Endothelial cell of umbilical vein (primary cell): ENCODE measurements at regions not wholly inside any gene's neighbourhood (a gene's known extent, or its start where the extent isn't known, plus 50 kb on each side); places are given as distances from the start of the nearest gene placed in this dataset.

Experiments
- BruUV-seq: library from RNA; stranded (reverse); fragments of 400-500 nt; replicated peaks from 2 replicates; lab custom pipeline; 2021; lab: Mats Ljungman, UMichigan
- CTCF ChIA-PET: fragments of 300-600, 350-600 bp; sonication (Branson Sonifier 250); formaldehyde crosslinking; loops from one replicate; lab custom pipeline; 2021; ENCODE audit warnings: antibody characterized with exemption, inconsistent platforms; lab: Charles Lee
- POLR2A ChIA-PET: fragments of 300-600, 350-600 bp; sonication (Branson Sonifier 250); formaldehyde crosslinking; loops from one replicate; lab custom pipeline; 2021; ENCODE audit warnings: antibody characterized with exemption, inconsistent platforms; lab: Charles Lee
- DNase-seq: peaks from one replicate; pipeline ENCODE4 v3.0.0-alpha.2; 2011; ENCODE audit warnings: low read depth, low spot score
- FAIRE-seq: peaks from 2 replicates; lab custom pipeline; 2011; peaks lifted over from hg19 to GRCh38; lab: Jason Lieb, UNC
- H2AFZ ChIP-seq: 2 replicates; pipeline ENCODE4 v1.6.0; 2012; ENCODE audit warnings: low read depth, low read length, control low read depth, inconsistent platforms
- H3K27ac ChIP-seq: 2 replicates; pipeline ENCODE4 v1.5.1; 2011; ENCODE audit warnings: low read depth, mild to moderate bottlenecking, control low read depth, low read length, moderate library complexity; ENCODE audit not compliant: insufficient read depth
- H3K27me3 ChIP-seq, 2 experiments: 2 replicates each; pipeline versions ENCODE4 v1.6.0 to v1.6.1; 2011; ENCODE audit warnings: low read length in 2 of 2, mixed read lengths in 1 of 2; ENCODE audit not compliant: control insufficient read depth in 2 of 2, insufficient read depth in 2 of 2
- H3K36me3 ChIP-seq, 2 experiments: 2 replicates in 1 of 2; 3 replicates in 1 of 2; pipeline ENCODE4 v1.5.1; 2011; ENCODE audit warnings: low read length in 2 of 2, mild to moderate bottlenecking in 1 of 2, moderate library complexity in 1 of 2; ENCODE audit not compliant: control insufficient read depth in 2 of 2, insufficient read depth in 2 of 2; ENCODE audit errors: extremely low read depth in 1 of 2
- H3K4me1 ChIP-seq: 3 replicates; pipeline ENCODE4 v1.5.1; 2011; ENCODE audit warnings: mild to moderate bottlenecking, low read length; ENCODE audit not compliant: control insufficient read depth, insufficient read depth; ENCODE audit errors: extremely low read depth
- H3K4me2 ChIP-seq: 2 replicates; pipeline ENCODE4 v1.6.1; 2011; ENCODE audit warnings: low read length, control low read depth, mixed read lengths; ENCODE audit not compliant: insufficient read depth
- H3K4me3 ChIP-seq, 3 experiments: fragments of 200-600 bp in 1 of 3; sonication (generic), shearing (Covaris generic) in 1 of 3; replicated peaks in 1 of 3; 2 replicates each; pipeline ENCODE4 v1.5.1; 2011 to 2016; ENCODE audit warnings: control low read depth in 3 of 3, low read length in 3 of 3, mild to moderate bottlenecking in 2 of 3, inconsistent platforms in 1 of 3, low read depth in 1 of 3, moderate library complexity in 1 of 3; ENCODE audit not compliant: insufficient read depth in 1 of 3
- H3K79me2 ChIP-seq: 2 replicates; pipeline ENCODE4 v1.6.0; 2012; ENCODE audit warnings: low read length, inconsistent platforms; ENCODE audit not compliant: control insufficient read depth, insufficient read depth
- H3K9ac ChIP-seq: replicated peaks from 2 replicates; pipeline ENCODE3; 2011; ENCODE audit warnings: low read length, control low read depth; ENCODE audit not compliant: insufficient read depth; ENCODE audit errors: extremely low read depth
- H3K9me1 ChIP-seq: replicated peaks from 3 replicates; pipeline ENCODE4 v1.6.0; 2011; ENCODE audit warnings: mild to moderate bottlenecking, low read length; ENCODE audit not compliant: control insufficient read depth, insufficient read depth; ENCODE audit errors: extremely low read depth
- H3K9me3 ChIP-seq: replicated peaks from 2 replicates; pipeline ENCODE4 v1.5.1; 2012; ENCODE audit warnings: low read length, inconsistent platforms; ENCODE audit not compliant: control insufficient read depth, insufficient read depth
- H4K20me1 ChIP-seq: replicated peaks from 2 replicates; pipeline ENCODE3; 2011; ENCODE audit warnings: mild to moderate bottlenecking, low read length; ENCODE audit not compliant: control insufficient read depth, insufficient read depth; ENCODE audit errors: extremely low read depth
- CTCF ChIP-seq, 2 donors: IDR thresholded peaks; 1 replicate in 1 of 2; 2 replicates in 1 of 2; pipeline ENCODE4 v1.5.1; 2011; ENCODE audit warnings: low read length in 2 of 2, mild to moderate bottlenecking in 2 of 2, moderate library complexity in 2 of 2, control low read depth in 1 of 2, inconsistent platforms in 1 of 2, low read depth in 1 of 2; ENCODE audit not compliant: insufficient read depth in 1 of 2; ENCODE audit errors: extremely low read depth in 1 of 2
- EZH2 ChIP-seq: IDR thresholded peaks from 2 replicates; pipeline ENCODE4 v1.6.1; 2012; ENCODE audit warnings: borderline replicate concordance, low read depth, mild to moderate bottlenecking, moderate library complexity, low read length, inconsistent platforms; ENCODE audit not compliant: severe bottlenecking
- FOS ChIP-seq: IDR thresholded peaks from 2 replicates; pipeline ENCODE4 v1.6.1; 2011; ENCODE audit warnings: mild to moderate bottlenecking, low read length, moderate library complexity, borderline replicate concordance; ENCODE audit not compliant: insufficient read depth
- GATA2 ChIP-seq: IDR thresholded peaks from 2 replicates; pipeline ENCODE4 v1.7.0; 2011; ENCODE audit warnings: low read depth, mild to moderate bottlenecking, moderate library complexity, mixed read lengths, low read length; ENCODE audit not compliant: insufficient read length, insufficient read depth
- JUN ChIP-seq: IDR thresholded peaks from 2 replicates; pipeline ENCODE4 v1.6.1; 2011; ENCODE audit warnings: borderline replicate concordance, low read depth; ENCODE audit not compliant: insufficient read length, insufficient read depth
- MAX ChIP-seq: IDR thresholded peaks from 2 replicates; pipeline ENCODE4 v1.6.1; 2011; ENCODE audit not compliant: insufficient read depth, insufficient read length
- MYC ChIP-seq: IDR thresholded peaks from one replicate; pipeline ENCODE4 v1.6.1; 2011; ENCODE audit warnings: mild to moderate bottlenecking, low read depth, low read length
- POLR2A ChIP-seq: IDR thresholded peaks from 2 replicates; pipeline ENCODE4 v1.6.1; 2012; ENCODE audit warnings: low read depth, mild to moderate bottlenecking, control low read depth, low read length
- POLR2AphosphoS5 ChIP-seq: IDR thresholded peaks from 2 replicates; pipeline ENCODE4 v1.6.1; 2012; ENCODE audit warnings: low read depth, mild to moderate bottlenecking, control low read depth, low read length, moderate library complexity; ENCODE audit not compliant: insufficient read depth
- dilution Hi-C: fragments of 300-500 bp; cut with MboI; formaldehyde crosslinking; loops from one replicate; pipeline ENCODE4 v1.15.0; 2019; ENCODE audit warnings: low sequenced_read_pairs; ENCODE audit not compliant: extremely low pct_ligation_motif_present
- intact Hi-C: fragments of 100-400 bp; cut with micrococcal nuclease; formaldehyde crosslinking; loops from one replicate; pipeline ENCODE4 v1.10.0; 2022

DNA sequence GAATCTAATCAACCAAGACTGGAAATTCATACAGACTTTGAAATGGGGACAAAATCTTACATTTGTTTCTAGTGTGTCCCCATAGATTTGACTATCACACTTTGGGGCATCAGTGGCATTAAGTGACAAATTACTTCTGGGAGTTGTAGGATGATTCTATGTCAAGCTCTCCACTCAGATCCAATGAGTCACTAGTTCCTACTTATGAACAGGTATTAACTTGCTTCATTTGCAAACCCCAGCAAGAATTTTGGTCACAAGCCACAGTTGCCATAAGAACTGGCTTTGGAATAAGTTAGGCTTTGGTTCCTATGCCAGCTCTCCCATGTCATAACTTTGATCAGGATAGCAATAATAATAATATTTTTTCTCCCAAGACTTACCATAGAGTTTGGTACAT, 77.6 kb upstream of the PTPRK start:
- Histone ChIP-seq H3K4me1 (peaks cover 22% of the 10 kb centered on the region), H3K27ac (no peak overlapping the region), H3K9ac (no peak overlapping the region), H3K79me2 (no peaks in the 10 kb centered on the region), H3K9me1 (no peaks in the 10 kb centered on the region), H3K9me3 (no peaks in the 10 kb centered on the region), H3K4me3 (no peak overlapping the region), H3K27me3 (no peaks in the 10 kb centered on the region), H2AFZ (no peak overlapping the region), H3K36me3 (no peaks in the 10 kb centered on the region), H3K4me2 (no peak overlapping the region), H4K20me1 (no peaks in the 10 kb centered on the region)
- BruUV-seq: no TSS peak
- DNase-seq: no peak
- intact Hi-C loops (no loop called here), dilution Hi-C loops (no loop called here)
- no peak for FAIRE-seq
- TF ChIP-seq EZH2: no peak
- TF ChIP-seq GATA2: no peak
- TF ChIP-seq POLR2AphosphoS5: no peak
- TF ChIP-seq FOS: no peak
- TF ChIP-seq MYC: no peak
- no peak for TF ChIP-seq POLR2A
- TF ChIP-seq JUN: no peak
- TF ChIP-seq CTCF (IDR thresholded peaks at IDR 0.05; ENCODE audit: extremely low read depth in 1 of 2, insufficient read depth in 1 of 2, low read depth in 1 of 2, low read length in 2 of 2): no peak
- no peak for TF ChIP-seq MAX
- ChIA-PET CTCF (interaction anchor here (1.0 kb wide), 1 partner anchor 16 kb away, joined by 3 read pairs; no protein-coding TSS in a partner anchor), POLR2A (no interaction called here)
